WTC11 (cell line): ENCODE measurements at regions not wholly inside any gene's neighbourhood (a gene's known extent, or its start where the extent isn't known, plus 50 kb on each side); places are given as distances from the start of the nearest gene placed in this dataset.

Experiments
- ZNF138 ChIP-seq: sonication (generic); formaldehyde crosslinking; conservative IDR thresholded peaks from 2 replicates; pipeline ENCODE4 v1.8.1; 2022; ENCODE audit warnings: mild to moderate bottlenecking, moderate library complexity, missing genetic modification reagents
- ZNF232 ChIP-seq: sonication (generic); formaldehyde crosslinking; IDR thresholded peaks from 2 replicates; pipeline ENCODE4 v1.8.0; 2022; ENCODE audit warnings: mild to moderate bottlenecking, missing genetic modification reagents
- TF ChIP-seq, protein P1 (sequence below): fragments of 200-600 bp; IDR thresholded peaks from 2 replicates; pipeline ENCODE4 v1.8.0; 2022; ENCODE audit warnings: antibody characterized with exemption
- TF ChIP-seq, protein P2 (sequence below): sonication (generic); formaldehyde crosslinking; IDR thresholded peaks from 2 replicates; pipeline ENCODE4 v1.8.1; 2023; ENCODE audit warnings: mild to moderate bottlenecking, missing genetic modification reagents
- TF ChIP-seq, protein P3 (sequence below): fragments of 250-450 bp; sonication (Bioruptor Pico); IDR thresholded peaks from 2 replicates; pipeline ENCODE4 v1.9.0; 2021; ENCODE audit warnings: moderate library complexity, mild to moderate bottlenecking, inconsistent platforms, borderline replicate concordance

DNA sequence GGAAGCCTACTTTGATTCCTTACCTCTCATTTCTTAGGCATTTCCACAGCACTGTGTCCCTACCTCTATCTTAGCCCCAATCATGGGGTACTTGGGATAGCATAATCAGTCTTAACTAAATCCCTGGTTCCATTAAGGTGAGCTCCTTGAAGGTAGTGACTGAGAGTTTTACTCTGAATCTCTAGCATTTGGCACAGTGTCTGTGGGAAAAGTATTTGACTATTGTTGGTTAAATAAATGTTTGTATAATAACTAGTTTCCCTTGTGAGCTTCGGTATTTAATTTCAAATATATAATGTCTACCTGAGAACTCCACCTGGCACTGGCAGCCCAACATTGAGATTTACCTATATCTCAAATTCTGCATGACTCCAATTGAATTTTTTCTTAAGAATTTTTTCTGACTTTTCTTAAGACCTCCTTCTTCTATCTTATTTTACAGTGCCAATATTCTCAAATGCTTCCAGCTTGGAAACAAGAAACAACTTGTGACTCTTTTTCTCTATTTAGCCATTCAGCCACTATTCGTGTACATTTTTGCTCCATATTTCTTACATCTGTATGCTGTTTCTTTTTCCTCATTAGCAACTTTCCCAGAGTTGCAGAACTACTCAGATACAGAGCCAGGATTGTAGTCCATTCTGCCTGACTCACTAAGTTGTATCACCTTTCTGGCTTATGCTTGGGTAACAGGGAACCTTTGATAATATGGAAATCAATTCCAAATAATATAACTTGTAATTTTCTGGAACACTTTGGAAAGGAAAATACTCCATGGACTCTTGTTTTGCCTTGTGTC lies 214.0 kb upstream of the NT5C1B start:
- TF ChIP-seq ZNF138 (CRISPR knock-in tag) (no peak), ZNF232 (no peak)
- TF ChIP-seq, protein P1, sequence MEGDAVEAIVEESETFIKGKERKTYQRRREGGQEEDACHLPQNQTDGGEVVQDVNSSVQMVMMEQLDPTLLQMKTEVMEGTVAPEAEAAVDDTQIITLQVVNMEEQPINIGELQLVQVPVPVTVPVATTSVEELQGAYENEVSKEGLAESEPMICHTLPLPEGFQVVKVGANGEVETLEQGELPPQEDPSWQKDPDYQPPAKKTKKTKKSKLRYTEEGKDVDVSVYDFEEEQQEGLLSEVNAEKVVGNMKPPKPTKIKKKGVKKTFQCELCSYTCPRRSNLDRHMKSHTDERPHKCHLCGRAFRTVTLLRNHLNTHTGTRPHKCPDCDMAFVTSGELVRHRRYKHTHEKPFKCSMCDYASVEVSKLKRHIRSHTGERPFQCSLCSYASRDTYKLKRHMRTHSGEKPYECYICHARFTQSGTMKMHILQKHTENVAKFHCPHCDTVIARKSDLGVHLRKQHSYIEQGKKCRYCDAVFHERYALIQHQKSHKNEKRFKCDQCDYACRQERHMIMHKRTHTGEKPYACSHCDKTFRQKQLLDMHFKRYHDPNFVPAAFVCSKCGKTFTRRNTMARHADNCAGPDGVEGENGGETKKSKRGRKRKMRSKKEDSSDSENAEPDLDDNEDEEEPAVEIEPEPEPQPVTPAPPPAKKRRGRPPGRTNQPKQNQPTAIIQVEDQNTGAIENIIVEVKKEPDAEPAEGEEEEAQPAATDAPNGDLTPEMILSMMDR = no peak
- TF ChIP-seq, protein P2, sequence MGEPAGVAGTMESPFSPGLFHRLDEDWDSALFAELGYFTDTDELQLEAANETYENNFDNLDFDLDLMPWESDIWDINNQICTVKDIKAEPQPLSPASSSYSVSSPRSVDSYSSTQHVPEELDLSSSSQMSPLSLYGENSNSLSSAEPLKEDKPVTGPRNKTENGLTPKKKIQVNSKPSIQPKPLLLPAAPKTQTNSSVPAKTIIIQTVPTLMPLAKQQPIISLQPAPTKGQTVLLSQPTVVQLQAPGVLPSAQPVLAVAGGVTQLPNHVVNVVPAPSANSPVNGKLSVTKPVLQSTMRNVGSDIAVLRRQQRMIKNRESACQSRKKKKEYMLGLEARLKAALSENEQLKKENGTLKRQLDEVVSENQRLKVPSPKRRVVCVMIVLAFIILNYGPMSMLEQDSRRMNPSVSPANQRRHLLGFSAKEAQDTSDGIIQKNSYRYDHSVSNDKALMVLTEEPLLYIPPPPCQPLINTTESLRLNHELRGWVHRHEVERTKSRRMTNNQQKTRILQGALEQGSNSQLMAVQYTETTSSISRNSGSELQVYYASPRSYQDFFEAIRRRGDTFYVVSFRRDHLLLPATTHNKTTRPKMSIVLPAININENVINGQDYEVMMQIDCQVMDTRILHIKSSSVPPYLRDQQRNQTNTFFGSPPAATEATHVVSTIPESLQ = no peak
- TF ChIP-seq, protein P3, sequence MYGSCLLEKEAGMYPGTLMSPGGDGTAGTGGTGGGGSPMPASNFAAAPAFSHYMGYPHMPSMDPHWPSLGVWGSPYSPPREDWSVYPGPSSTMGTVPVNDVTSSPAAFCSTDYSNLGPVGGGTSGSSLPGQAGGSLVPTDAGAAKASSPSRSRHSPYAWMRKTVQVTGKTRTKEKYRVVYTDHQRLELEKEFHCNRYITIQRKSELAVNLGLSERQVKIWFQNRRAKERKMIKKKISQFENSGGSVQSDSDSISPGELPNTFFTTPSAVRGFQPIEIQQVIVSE (CRISPR knock-in tag) = no peak
